22Rv1 (cell line): ENCODE measurements at regions not wholly inside any gene's neighbourhood (a gene's known extent, or its start where the extent isn't known, plus 50 kb on each side); places are given as distances from the start of the nearest gene placed in this dataset.
A peak's percentile ranks its signal among the peaks of the same experiment; 100 is the strongest.

Experiments used
- H3K27ac ChIP-seq: fragments of 450-650 bp; 2 replicates; pipeline ENCODE4 v1.5.1; 2017
- CTCF ChIP-seq: fragments of 450-650 bp; IDR thresholded peaks from 2 replicates; pipeline ENCODE4 v1.5.1; 2017; ENCODE audit warnings: mild to moderate bottlenecking
- ZFX ChIP-seq: fragments of 450-650 bp; IDR thresholded peaks from 2 replicates; pipeline ENCODE4 v1.6.1; 2017; ENCODE audit warnings: antibody characterized with exemption, borderline replicate concordance

- H3K27ac ChIP-seq: no peak overlapping the region
- TF ChIP-seq ZFX: no peak
- TF ChIP-seq CTCF: no peak
These were observed 164.4 kb downstream of the SCG2 start for GRCh38 chr2:223437788-223438187.

- TF ChIP-seq CTCF (no peak), ZFX (no peak)
- no peak overlapping the region for H3K27ac ChIP-seq
These were observed 163.0 kb downstream of the SCG2 start for GRCh38 chr2:223439184-223439583.

GRCh38 chr2:223439786-223440185 is 162.4 kb downstream of the SCG2 start:
- H3K27ac ChIP-seq: no peak overlapping the region
- TF ChIP-seq ZFX (no peak), CTCF (no peak)

GRCh38 chr2:223442847-223443246 is 159.3 kb downstream of the SCG2 start:
- no peak for TF ChIP-seq CTCF
- no peak for TF ChIP-seq ZFX
- no peak overlapping the region for H3K27ac ChIP-seq

- no peak for TF ChIP-seq CTCF
- no peak for TF ChIP-seq ZFX
- no peak overlapping the region for H3K27ac ChIP-seq
These were observed 151.9 kb downstream of the SCG2 start for GRCh38 chr2:223450246-223450645.

GRCh38 chr2:223457301-223457700 is 144.9 kb downstream of the SCG2 start:
- no peak for TF ChIP-seq ZFX
- TF ChIP-seq CTCF: no peak
- H3K27ac ChIP-seq: no peak overlapping the region

- no peak for TF ChIP-seq ZFX
- peak; percentile 77 for TF ChIP-seq CTCF
- H3K27ac ChIP-seq: no peak overlapping the region
These were observed 142.7 kb downstream of the SCG2 start for GRCh38 chr2:223459328-223459939.
